HG03064 (cell line): ENCODE measurements at regions not wholly inside any gene's neighbourhood (a gene's known extent, or its start where the extent isn't known, plus 50 kb on each side); places are given as distances from the start of the nearest gene placed in this dataset.
"Not testable (repeated sequence)": the region's sequence is repeated elsewhere in the genome, so short reads cannot be mapped to it uniquely, and the experiment has no call there.

Experiments used
- ATAC-seq: cut with Tn5 transposase; IDR thresholded peaks from one replicate; pipeline ENCODE4 v1.9.1; 2021; ENCODE audit warnings: low read depth; ENCODE audit not compliant: unreplicated experiment

GRCh38 chr3:197431346-197431910 is 124.3 kb downstream of the BDH1 start:
- no peak for ATAC-seq

GRCh38 chr3:197430934-197431333 is 124.8 kb downstream of the BDH1 start:
- ATAC-seq = no peak

GRCh38 chr3:197430502-197430901 is 125.3 kb downstream of the BDH1 start:
- ATAC-seq = no peak

- ATAC-seq = no peak
Measured at GRCh38 chr3:197428952-197429351, 126.8 kb downstream of the BDH1 start.

GRCh38 chr3:197428117-197428801 is 127.5 kb downstream of the BDH1 start:
- ATAC-seq = no peak

- no peak for ATAC-seq
Measured at GRCh38 chr3:197427021-197427420, 128.6 kb upstream of the DLG1 start.

GRCh38 chr3:197426121-197426566 is 127.7 kb upstream of the DLG1 start:
- no peak for ATAC-seq

- ATAC-seq = no peak
Measured at GRCh38 chr3:197425485-197426120, 127.2 kb upstream of the DLG1 start.

GRCh38 chr3:197424674-197425484 is 126.5 kb upstream of the DLG1 start:
- ATAC-seq = no peak

GRCh38 chr3:197424266-197424665 is 125.9 kb upstream of the DLG1 start:
- no peak for ATAC-seq

GRCh38 chr3:197423376-197423775 is 125.0 kb upstream of the DLG1 start:
- ATAC-seq = no peak

- no peak for ATAC-seq
Measured at GRCh38 chr3:197422506-197422905, 124.1 kb upstream of the DLG1 start.

- ATAC-seq = no peak
Measured at GRCh38 chr3:197421021-197421420, 122.6 kb upstream of the DLG1 start.

GRCh38 chr3:197420566-197420965 is 122.2 kb upstream of the DLG1 start:
- ATAC-seq = no peak

GRCh38 chr3:197420115-197420514 is 121.7 kb upstream of the DLG1 start:
- no peak for ATAC-seq

GRCh38 chr3:197419696-197420095 is 121.3 kb upstream of the DLG1 start:
- ATAC-seq = no peak

- ATAC-seq = no peak
Measured at GRCh38 chr3:197417911-197418618, 119.7 kb upstream of the DLG1 start.

GRCh38 chr3:197417441-197417840 is 119.0 kb upstream of the DLG1 start:
- ATAC-seq = no peak

GRCh38 chr3:197411899-197412298 is 113.5 kb upstream of the DLG1 start:
- not testable (repeated sequence) for ATAC-seq

- not testable (repeated sequence) for ATAC-seq
Measured at GRCh38 chr3:197410170-197410569, 111.8 kb upstream of the DLG1 start.
